HG03520 (cell line): ENCODE measurements at regions not wholly inside any gene's neighbourhood (a gene's known extent, or its start where the extent isn't known, plus 50 kb on each side); places are given as distances from the start of the nearest gene placed in this dataset.

Source experiments
- ATAC-seq: cut with Tn5 transposase; IDR thresholded peaks from one replicate; pipeline ENCODE4 v1.9.1; 2021; ENCODE audit warnings: mild to moderate bottlenecking, moderate library complexity; ENCODE audit not compliant: unreplicated experiment

DNA sequence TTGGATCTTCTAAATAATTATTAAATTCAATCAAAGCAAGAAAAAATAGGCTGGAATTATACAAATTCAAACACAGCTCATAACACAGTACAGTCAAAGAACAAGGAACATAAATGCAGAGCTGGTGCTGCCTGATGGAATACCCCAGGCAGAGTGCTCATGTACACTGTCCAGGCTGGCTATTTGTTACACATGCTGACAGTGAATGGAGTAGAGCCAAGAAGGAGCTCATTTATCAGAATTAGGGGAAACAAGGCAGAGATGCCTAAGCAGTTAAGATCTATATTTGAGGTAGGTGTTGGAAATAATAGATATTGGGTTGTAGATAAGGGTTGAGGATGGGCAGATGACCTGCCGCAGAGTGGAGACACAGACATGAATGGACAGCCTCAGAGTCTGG is 788.2 kb upstream of the ARPP21 start:
- no peak for ATAC-seq

DNA sequence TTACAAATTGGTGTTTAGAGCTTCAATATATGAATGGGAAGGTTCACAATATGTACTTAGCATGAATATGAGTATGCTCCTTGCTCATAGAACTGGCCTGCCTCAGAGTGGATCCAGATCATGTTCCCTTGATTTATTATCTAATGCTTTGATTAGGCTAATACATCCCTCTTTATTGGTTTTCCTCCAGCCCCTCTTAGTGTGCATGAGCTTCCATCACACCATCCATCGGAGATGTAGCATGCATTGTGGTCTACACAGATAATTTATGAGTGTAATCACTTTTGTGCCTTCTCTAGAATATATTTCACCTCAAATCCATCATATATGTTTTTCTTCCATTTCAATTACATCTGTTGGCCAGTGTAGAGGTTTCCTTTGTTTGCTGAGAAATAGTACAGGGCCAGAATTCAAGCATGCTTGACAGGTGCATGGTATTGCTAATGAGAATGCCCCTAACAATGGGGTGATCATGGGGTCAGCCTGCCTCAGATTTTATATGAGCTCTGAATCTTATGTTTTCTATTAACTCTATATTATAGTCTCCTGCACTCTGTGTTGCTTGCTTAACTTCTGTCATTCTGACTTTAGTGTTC is 786.4 kb upstream of the ARPP21 start:
- ATAC-seq: no peak

DNA sequence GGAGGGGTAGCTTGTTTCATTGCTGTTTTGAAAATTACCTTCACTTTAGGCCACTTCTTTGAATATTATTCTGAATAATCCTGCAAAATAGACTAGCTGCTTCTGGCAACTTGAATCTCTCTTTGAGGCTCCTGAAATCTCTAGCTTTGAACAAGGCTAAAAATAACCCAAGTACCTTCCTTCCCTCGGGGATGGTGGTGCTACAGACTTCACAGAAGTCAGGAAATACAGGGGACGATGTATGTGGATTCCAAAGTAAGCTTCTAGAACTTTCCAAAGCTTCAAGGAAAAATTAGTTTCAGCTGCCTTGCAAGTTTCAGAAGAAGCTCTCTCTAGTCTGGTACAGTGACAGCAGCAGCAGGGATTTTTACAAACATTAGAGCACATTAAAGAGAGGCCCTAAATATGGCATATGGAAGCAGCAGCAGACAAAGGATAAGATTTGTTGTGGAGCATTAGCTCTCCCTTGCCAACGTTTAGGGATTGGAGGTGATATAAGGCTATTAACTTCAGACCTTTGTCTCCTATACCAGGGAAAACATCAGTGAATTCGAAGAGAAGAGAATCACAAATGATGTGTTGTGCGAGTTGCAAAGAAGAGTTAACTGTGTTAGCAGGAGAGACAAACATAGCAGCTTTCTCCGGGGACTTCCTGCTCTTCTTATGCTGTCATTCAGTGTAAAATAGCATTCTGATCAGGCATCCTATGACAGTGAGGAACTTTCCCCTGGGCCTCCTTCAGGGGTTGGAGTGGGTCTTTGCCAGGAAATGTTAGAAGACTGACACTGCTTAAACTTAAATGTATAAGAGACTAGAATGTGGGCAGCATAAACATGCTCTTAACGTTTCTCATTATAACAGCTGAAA is 783.0 kb upstream of the ARPP21 start:
- ATAC-seq: no peak

DNA sequence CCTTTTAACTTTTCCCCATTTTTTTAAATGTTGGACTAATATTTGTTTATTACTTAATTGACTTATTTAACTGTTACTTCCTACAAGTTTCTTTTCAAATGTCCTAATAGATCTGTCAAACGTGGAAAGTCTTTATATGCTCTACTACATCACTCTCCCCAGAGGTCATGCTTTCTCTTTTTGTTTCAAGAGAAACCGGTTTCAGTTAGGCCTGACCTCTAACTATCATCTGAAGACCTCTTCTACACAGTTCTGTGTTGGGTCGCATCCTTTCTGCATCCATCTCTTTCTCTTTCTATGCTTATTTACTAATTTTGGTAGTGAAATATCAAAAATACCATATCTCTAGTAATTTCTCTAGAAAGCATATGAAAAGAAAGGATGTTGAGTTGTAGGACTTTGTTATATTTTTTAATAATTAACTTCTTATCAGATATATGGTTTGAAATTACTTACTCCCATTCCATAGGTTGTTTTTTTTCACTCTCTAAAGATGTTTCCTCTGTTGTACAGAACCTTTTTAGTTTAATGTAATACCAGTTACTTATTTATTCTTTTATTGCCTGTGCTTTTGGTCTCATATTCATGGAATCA is 781.2 kb upstream of the ARPP21 start:
- ATAC-seq: peak; percentile 74

DNA sequence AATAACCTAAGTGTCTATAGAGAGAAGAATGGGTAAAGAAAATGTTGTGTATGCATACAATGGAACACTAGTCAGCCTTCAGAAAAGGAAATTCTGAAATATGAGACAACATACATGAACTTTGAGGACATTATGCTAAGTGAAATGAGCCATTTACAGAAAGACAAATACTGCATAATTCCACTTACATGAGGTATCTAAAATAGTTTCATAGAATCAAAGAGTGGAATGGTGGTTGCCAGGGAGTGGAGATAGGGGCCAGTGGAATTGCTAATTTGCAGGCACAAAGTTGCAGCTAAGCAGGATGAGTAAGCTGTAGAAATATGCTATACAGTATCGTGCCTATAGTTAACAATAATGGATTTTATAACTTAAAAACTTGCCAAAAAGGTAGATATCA is 779.6 kb upstream of the ARPP21 start:
- no peak for ATAC-seq

DNA sequence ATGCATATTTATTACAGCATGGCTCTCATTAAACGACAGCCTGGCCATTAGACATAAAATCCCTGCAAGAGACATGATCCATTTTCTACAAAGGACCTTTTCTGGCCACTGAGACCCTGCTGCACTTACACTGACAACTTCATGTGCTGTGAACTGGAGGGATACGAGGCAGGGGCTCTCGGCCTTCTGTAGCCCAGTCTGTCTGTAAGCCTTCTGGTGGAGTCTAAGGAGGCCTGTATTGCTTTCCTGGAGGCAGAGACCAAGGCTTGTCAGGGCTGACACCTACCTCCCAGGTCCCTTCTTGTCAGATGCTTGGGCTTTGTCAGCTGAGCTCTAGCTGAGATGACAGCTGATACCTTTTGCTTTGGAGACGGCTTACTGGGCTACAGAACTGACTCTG is 776.9 kb upstream of the ARPP21 start:
- no peak for ATAC-seq

DNA sequence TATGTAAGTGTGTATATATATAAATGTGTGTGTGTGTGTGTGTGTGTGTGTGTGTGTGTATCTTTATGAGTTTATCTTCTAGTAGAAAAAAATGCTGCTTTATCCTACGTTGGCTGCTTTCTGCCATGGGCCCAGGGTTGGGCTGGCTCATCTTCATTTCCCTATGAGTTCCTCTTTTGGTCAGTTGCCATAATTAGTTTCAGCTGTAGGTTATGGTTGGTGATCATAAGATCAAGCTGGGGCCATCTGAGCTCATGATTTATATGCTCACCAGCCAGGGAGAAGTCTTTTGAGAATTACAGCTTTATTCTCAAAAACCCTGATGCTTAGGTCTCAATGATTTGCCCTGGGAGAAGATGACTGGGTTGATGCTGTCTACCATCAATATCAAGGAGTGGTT is 775.8 kb upstream of the ARPP21 start:
- ATAC-seq: no peak

DNA sequence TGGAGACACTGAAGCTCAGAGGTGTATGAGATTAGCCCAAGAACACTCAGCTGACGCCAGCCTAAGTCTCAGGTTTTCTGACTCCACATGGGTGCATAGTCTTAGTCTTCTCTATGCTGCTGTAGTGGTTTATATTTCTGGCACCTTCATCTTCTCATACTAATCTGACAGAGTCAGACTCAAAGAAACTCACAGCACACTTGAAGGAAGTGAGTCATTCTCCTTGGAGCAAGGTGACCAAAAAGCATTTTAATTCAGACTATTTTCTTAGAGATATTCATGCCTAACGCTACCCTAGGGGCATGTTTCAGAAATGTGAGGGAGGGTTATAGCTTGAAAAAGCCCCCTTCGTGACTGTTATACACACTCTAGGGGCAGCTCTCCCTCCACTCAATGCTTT is 775.3 kb upstream of the ARPP21 start:
- no peak for ATAC-seq

DNA sequence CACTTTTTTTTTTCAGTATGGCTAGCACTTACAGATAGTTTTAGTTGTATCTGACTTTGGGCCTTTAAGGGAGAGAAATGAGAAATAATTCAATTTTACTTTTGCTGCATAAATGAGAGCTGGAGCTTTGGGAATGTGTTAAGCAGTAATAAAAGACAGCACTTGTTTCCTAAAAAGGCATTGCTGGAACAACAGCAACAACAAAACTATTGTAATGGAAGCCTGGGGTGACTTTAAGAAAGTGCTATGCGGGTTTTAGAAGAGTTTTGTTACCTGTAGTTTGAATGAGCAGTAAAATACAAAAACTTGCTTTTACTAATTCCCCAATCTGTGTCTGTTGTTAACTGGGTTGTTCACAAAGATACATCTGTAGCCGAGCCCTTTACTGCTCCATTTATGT is 774.0 kb upstream of the ARPP21 start:
- ATAC-seq: no peak

DNA sequence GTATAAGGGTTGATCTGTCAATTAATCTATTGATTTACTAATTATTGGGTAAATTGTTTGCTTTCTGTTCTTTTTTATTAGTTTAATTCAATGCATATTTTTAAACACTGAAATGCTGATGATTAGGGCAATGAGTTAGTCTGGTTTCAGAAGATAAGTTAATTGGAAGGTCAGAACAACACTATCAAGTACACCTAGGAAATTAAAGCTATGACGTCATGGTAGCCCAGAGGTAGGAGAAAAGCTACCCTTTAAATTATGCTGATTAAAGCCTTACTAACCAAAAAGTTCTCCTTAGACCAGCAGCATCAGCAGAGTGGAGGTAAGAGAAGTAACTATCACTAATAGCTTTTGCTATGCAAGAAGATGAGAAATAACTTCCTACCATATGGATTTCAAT is 770.4 kb upstream of the ARPP21 start:
- ATAC-seq: no peak

DNA sequence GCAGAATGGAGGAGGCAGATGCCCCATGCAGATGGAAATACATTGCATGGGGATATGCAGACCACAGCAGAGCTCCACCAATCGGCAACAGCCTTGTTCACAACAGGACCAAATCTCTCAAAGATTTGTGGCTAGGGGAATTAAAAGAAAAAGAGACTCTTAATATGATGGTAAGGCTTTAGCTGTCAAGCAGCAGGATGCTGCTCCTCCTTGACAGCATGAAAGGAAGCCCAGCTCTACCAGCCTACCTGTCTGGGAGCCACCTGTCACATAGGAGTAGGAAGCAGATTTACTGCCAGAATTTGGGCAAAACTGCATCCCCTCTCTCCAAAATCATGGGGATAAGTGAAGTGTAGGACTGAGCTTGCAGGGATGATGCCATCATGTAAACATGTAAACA is 769.6 kb upstream of the ARPP21 start:
- no peak for ATAC-seq

DNA sequence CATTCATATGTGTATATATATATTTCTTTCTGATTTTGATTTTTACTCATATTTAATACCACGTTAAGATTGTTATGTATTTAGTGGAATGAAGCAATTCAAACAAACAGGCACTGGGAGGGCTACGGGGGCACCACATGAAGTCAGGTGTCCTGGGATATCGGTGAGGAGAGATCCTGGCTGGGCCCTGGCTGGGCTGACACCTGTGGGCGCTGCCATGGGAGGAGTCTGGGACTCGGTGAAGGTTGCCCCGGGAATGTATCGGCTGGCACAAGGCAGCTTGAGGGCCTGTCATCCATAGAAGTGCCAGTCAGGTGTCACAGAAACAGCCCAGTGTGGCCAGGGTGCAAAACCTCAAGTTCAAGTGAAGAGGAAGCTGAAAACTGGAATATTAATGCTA is 766.9 kb upstream of the ARPP21 start:
- no peak for ATAC-seq

DNA sequence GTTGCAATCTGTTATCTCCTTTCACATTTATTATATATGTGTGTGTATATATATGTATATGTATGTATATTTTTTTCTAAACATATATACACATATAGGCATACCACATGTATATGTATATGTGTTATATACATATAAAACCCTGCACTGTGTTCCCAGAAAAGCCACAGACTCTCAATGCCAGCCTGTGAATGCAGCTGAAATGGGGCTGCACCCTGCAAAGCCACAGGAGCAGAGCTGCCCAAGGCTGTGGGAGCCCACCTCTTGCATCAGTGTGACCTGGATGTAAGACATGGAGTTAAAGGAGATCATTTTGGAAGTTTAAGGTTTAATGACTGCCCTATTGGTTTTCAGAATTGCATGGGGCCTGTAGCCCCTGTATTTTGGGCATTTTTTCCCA is 762.3 kb upstream of the ARPP21 start:
- ATAC-seq: no peak

DNA sequence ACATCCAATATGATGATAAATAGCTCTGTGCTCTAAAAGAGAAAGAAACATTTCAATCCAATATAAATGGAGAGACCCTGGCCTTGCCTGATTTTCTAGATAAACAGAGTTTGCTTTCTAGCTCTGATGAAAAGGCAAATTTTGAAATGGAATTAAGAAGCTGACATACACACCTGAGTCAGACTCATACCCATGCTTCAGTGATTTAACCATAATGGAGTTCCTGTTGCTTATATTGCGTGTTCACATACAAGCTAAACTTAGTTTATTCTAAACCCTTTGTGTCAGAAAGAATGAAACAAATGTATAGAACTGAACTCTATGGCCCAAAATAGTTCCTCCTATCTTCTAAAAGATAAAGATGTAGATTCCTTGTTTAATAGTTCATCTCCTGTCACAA is 760.8 kb upstream of the ARPP21 start:
- ATAC-seq: no peak

DNA sequence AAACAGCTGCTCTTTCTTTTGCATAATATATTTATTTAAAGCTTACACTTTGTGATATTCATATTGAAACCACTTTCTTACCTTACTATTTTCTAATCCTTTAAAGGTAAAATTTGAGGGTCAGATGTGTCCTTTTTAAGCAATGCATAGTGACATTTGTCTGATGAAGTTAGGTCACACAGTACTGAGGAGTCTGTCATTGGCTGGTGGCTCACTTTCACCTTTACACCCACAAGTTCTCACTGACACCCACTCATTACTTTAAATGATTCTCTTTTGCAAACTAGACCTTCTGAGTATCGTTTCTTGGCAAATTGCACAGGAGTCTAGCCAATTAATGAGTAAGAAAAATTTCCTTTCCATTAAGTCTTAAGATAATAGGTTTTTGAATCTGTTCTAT is 758.3 kb upstream of the ARPP21 start:
- peak; percentile 83 for ATAC-seq

DNA sequence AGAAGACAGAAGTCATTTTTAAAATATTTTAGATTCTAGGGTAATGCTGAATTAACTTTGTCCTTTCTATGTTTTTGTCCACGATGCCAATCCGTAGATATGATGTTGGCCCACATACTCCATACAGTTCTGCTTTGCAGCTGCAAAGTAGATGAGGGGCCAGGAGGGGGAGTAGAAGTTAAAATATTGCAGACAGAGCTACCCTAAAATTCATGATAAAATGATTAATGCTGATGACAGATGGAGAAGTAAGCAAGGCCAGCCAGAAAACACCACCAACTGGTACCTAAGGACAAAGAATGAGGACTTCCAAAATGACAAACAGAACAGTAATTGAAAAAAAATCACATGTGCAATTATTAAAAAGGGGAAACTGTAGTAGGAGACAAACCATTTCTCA is 756.6 kb upstream of the ARPP21 start:
- no peak for ATAC-seq

DNA sequence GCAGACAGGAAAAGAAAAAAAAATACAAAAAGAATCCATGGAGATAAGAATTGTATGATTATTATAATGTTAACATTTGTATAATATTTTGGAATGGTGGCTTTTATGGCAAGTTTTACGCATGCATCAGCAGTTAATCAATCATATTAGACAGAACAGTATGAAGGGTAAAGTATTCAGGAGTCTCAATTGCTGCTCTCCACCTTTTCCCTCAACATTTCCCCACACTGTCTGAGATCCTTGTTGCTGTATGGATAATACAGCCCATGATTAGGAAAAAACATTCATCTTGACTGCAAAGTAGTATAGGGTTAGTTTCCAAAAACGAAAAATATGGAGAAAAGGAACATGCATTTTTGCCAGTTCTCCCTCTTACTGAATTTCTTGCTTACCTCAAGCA is 755.3 kb upstream of the ARPP21 start:
- ATAC-seq: no peak

DNA sequence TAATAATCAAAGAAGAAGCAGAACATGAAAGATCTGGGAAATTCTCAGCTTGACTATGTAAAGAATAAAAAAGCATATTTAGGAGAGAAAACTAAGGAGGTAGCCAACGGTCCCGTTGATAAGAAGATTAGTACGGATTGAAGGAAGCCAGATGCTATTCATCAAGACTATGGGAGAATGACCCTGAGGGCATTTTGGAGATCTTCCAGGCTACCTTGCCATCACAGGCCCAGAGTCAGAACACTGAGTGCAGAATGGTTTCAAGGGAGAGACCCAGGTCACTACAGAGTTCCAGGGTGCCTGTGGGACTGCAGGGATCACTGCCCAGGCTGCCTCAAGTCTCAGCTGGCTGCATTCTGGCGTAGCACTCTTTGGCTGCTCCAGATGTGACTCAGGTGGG is 752.9 kb upstream of the ARPP21 start:
- ATAC-seq: no peak

DNA sequence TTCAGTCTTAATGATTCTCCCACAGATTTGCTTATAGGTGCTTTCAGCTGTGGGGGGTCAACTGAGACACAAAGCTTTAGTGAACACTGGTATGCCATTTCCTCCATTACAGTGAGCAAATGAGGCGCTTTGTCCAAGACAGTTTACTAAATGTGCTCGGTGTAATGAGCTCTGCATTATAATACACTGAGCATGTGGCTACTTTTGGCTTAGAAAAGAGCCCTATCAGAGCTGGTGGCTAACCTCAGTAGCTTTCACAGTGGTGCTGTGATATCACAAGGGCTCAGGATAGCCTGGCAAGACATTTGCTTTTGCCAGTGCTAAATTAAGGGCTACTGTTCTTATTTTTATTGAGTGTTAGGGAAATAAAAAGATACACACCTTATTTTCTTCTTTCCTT is 749.7 kb upstream of the ARPP21 start:
- ATAC-seq: no peak

DNA sequence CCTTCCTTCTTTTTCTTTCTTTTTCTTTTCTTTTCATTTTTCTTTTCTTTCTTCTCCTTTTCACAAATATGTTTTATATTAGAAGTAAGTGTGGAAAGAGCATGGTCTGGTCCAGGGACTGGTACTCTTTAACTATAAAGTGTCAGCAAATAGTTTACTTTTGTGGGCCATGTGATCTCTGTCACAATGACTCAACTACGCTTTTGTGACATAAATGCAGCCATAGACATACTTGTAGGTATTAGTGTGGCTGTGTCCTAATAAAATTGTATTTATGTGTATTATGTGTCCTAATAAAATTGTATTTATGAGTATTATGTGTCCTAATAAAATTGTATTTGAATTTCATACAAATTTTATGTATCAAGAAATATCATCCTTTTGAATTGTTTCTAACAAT is 749.1 kb upstream of the ARPP21 start:
- no peak for ATAC-seq

DNA sequence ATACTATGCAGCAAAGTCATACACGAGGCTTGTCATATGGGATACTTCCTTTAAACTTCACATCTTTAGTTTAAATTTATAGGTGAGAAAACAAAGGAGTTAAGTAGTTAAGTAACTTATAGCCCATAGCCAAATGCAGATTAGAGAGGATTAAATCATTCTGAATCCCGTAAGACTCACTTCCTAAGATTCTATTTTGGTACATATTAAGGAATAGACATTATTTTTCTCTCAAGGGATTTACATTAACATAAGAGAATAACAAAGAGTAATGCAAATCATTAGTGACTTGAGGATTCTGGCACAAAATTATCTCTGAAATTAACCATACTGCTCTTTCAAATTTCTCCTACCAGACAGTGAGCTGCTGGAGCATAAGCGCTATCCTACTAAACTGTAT is 747.4 kb upstream of the ARPP21 start:
- ATAC-seq: no peak

DNA sequence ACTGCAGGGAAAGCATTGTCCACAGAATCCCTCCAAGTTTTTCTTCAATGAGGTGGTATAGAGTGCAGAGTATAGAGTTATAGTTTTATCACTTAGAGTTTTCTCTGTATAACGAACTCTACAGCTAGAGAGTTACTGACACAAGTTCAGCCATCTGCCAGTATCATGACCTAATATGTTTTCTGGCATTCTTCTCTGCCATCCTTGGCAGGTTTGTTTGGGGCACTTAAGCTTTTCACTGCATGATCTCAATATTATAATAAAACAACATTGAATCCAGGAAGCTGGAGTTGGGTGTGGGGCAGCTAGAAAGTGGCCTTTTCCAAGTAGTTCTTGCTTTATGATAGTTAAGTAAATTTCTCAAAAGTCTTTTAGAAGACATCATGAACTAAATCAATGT is 743.5 kb upstream of the ARPP21 start:
- ATAC-seq: no peak
